MCF 10A (cell line): ENCODE measurements at regions not wholly inside any gene's neighbourhood (a gene's known extent, or its start where the extent isn't known, plus 50 kb on each side); places are given as distances from the start of the nearest gene placed in this dataset.

ENCODE experiments used
- BruUV-seq: library from RNA; stranded (reverse); fragments of 400-500 nt; replicated peaks from 2 replicates; lab custom pipeline; 2021; lab: Mats Ljungman, UMichigan
- CTCF ChIA-PET: fragments of 300-600 bp; sonication (Branson Sonifier 250); formaldehyde crosslinking; extraction: SDS; loops from one replicate; lab custom pipeline; 2021; ENCODE audit warnings: antibody characterized with exemption, inconsistent platforms; lab: Yijun Ruan, JAX
- POLR2A ChIA-PET: fragments of 300-600, 350-650 bp; sonication (Branson Sonifier 250); formaldehyde crosslinking; extraction: SDS; loops from one replicate; lab custom pipeline; 2020; ENCODE audit warnings: antibody characterized with exemption, inconsistent platforms; lab: Yijun Ruan, JAX
- DNase-seq: peaks from one replicate; pipeline ENCODE4 v3.0.0-alpha.2; 2018; ENCODE audit not compliant: unreplicated experiment
- H3K27ac Mint-ChIP-seq: one replicate; pipeline ENCODE4 v1.8.0; 2022; ENCODE audit warnings: mild to moderate bottlenecking, low read depth, mixed read lengths; ENCODE audit not compliant: unreplicated experiment
- H3K27me3 Mint-ChIP-seq: one replicate; pipeline ENCODE4 v1.8.0; 2022; ENCODE audit warnings: mixed read lengths; ENCODE audit not compliant: insufficient read depth, unreplicated experiment
- H3K36me3 Mint-ChIP-seq: one replicate; pipeline ENCODE4 v1.8.0; 2022; ENCODE audit warnings: mild to moderate bottlenecking, moderate library complexity, mixed read lengths; ENCODE audit not compliant: insufficient read depth, unreplicated experiment
- H3K4me1 Mint-ChIP-seq: one replicate; pipeline ENCODE4 v1.8.0; 2022; ENCODE audit warnings: mixed read lengths; ENCODE audit not compliant: insufficient read depth, unreplicated experiment
- H3K4me3 Mint-ChIP-seq: one replicate; pipeline ENCODE4 v1.8.0; 2022; ENCODE audit warnings: mild to moderate bottlenecking, moderate library complexity, mixed read lengths; ENCODE audit not compliant: unreplicated experiment
- H3K9me3 Mint-ChIP-seq: one replicate; pipeline ENCODE4 v1.8.0; 2022; ENCODE audit warnings: mixed read lengths; ENCODE audit not compliant: unreplicated experiment
- intact Hi-C: fragments of 100-400 bp; cut with micrococcal nuclease; formaldehyde crosslinking; loops from 2 replicates; pipeline ENCODE4 v1.14.1; 2022
- TF ChIP-seq, protein P1 (sequence below): fragments of 200-600 bp; IDR thresholded peaks from one replicate; pipeline ENCODE4 v1.8.0; 2022; ENCODE audit warnings: antibody characterized with exemption, mild to moderate bottlenecking; ENCODE audit not compliant: unreplicated experiment

DNA sequence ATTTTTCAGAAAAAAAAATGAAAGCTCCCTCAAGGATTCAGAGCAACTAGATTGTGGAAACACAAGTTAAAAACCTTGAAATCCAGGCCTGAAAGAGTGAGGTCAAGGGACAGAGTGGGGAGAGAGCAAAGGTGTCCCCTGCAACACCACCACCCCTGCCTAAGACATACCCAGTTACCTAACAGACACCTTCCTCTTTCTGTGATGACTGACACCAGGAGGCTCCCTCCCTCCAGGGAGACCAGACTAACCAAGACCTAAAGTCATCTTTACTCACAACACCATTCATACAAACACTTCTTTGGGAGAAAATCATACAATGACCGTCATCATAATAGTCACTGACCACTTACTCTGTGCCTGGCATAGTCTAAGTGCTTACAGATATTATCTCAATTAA lies 151.8 kb upstream of the NABP1 start:
- TF ChIP-seq, protein P1, sequence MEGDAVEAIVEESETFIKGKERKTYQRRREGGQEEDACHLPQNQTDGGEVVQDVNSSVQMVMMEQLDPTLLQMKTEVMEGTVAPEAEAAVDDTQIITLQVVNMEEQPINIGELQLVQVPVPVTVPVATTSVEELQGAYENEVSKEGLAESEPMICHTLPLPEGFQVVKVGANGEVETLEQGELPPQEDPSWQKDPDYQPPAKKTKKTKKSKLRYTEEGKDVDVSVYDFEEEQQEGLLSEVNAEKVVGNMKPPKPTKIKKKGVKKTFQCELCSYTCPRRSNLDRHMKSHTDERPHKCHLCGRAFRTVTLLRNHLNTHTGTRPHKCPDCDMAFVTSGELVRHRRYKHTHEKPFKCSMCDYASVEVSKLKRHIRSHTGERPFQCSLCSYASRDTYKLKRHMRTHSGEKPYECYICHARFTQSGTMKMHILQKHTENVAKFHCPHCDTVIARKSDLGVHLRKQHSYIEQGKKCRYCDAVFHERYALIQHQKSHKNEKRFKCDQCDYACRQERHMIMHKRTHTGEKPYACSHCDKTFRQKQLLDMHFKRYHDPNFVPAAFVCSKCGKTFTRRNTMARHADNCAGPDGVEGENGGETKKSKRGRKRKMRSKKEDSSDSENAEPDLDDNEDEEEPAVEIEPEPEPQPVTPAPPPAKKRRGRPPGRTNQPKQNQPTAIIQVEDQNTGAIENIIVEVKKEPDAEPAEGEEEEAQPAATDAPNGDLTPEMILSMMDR = no peak
- no peak for DNase-seq
- intact Hi-C loops = no loop called here
- no peaks in the 10 kb centered on the region for H3K27me3 Mint-ChIP-seq
- no peaks in the 10 kb centered on the region for H3K36me3 Mint-ChIP-seq
- H3K9me3 Mint-ChIP-seq = no peaks in the 10 kb centered on the region
- ChIA-PET CTCF (interaction anchor here (0.6 to 5.9 kb wide), 7 partner anchors 8 to 474 kb away, joined by 3 to 98 read pairs (median 14); no protein-coding TSS in a partner anchor), POLR2A (no interaction called here)
- no peak overlapping the region for H3K4me3 Mint-ChIP-seq
- H3K27ac Mint-ChIP-seq = no peak overlapping the region
- no TSS peak for BruUV-seq
- H3K4me1 Mint-ChIP-seq = no peaks in the 10 kb centered on the region

DNA sequence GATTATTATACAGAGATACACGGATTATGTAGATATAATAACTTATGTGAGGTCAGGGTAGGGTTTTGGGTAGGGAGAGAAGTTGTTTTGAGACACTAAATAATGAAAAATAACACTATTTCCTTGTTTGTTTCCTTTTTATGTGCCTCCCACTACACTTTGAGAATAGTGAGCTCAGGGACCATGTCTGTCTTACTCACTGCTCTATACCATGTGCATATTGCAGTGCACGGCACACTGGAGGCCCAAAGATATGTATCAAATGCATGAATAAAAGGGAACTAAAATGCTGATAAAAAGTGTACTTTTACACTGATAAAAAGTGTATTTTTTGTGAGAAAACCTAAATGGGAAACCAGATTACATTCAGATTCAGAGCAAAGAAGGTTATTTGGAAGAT lies 151.4 kb upstream of the NABP1 start:
- Mint-ChIP-seq H3K27ac (no peak overlapping the region), H3K4me3 (no peak overlapping the region), H3K4me1 (no peaks in the 10 kb centered on the region), H3K27me3 (no peaks in the 10 kb centered on the region), H3K36me3 (no peaks in the 10 kb centered on the region), H3K9me3 (no peaks in the 10 kb centered on the region)
- no peak for DNase-seq
- no TSS peak for BruUV-seq
- TF ChIP-seq, protein P1 = no peak
- ChIA-PET POLR2A (no interaction called here), CTCF (interaction anchor here (1.5 to 5.9 kb wide), 6 partner anchors 8 to 475 kb away, joined by 4 to 98 read pairs (median 16); no protein-coding TSS in a partner anchor)
- intact Hi-C loops = no loop called here

- DNase-seq = no peak
- CTCF ChIA-PET = interaction anchor here (1.1 to 4.1 kb wide), 3 partner anchors 12 to 475 kb away, joined by 3 to 34 read pairs (median 14); no protein-coding TSS in a partner anchor
- H3K36me3 Mint-ChIP-seq = no peaks in the 10 kb centered on the region
- H3K4me3 Mint-ChIP-seq = no peak overlapping the region
- POLR2A ChIA-PET = no interaction called here
- intact Hi-C loops = no loop called here
- no peaks in the 10 kb centered on the region for H3K9me3 Mint-ChIP-seq
- TF ChIP-seq, protein P1 = no peak
- no peaks in the 10 kb centered on the region for H3K4me1 Mint-ChIP-seq
- no peaks in the 10 kb centered on the region for H3K27me3 Mint-ChIP-seq
- no TSS peak for BruUV-seq
- no peak overlapping the region for H3K27ac Mint-ChIP-seq
Observed at GRCh38 chr2:191526953-191527556, 150.9 kb upstream of the NABP1 start.

- TF ChIP-seq, protein P1 = no peak
- Mint-ChIP-seq H3K9me3 (no peaks in the 10 kb centered on the region), H3K4me3 (no peak overlapping the region), H3K36me3 (no peaks in the 10 kb centered on the region), H3K4me1 (no peaks in the 10 kb centered on the region), H3K27me3 (no peaks in the 10 kb centered on the region), H3K27ac (no peak overlapping the region)
- DNase-seq = no peak
- ChIA-PET CTCF (interaction anchor here (0.6 to 1.5 kb wide), 4 partner anchors 9 to 482 kb away, joined by 3 to 5 read pairs (median 4); no protein-coding TSS in a partner anchor), POLR2A (interaction anchor here (0.6 kb wide), 1 partner anchor 358 kb away, joined by 4 read pairs; no protein-coding TSS in a partner anchor)
- no TSS peak for BruUV-seq
- intact Hi-C loops = no loop called here
Observed at GRCh38 chr2:191530618-191531017, 147.3 kb upstream of the NABP1 start.
